ENCODE measurements at regions not wholly inside any gene's neighbourhood (a gene's known extent, or its start where the extent isn't known, plus 50 kb on each side); places are given as distances from the start of the nearest gene placed in this dataset.

- no peak for ATAC-seq (ENCODE audit: insufficient read depth, low FRiP score)
- Histone ChIP-seq H3K4me1 (ENCODE audit: control insufficient read depth in 5 of 5, insufficient read depth in 5 of 5, low read length in 5 of 5) (peaks cover 0 to 2% (median 0%) of the 10 kb centered on the region in 5 donors), H3K27me3 (ENCODE audit: control insufficient read depth in 3 of 3, insufficient read depth in 3 of 3, low read length in 2 of 3) (no peaks in the 10 kb centered on the region), H3K4me3 (no peak overlapping the region), H3K27ac (ENCODE audit: low read depth in 1 of 2, low read length in 1 of 2) (no peak overlapping the region), H3K36me3 (ENCODE audit: control insufficient read depth in 4 of 4, insufficient read depth in 4 of 4, low read length in 4 of 4) (no peaks in the 10 kb centered on the region), H3K9me3 (ENCODE audit: control insufficient read depth in 4 of 4, insufficient read depth in 3 of 4, low read length in 3 of 4) (no peaks in the 10 kb centered on the region), H3K9ac (ENCODE audit: insufficient read depth in 1 of 2, low read length in 2 of 2) (no peak overlapping the region)
- TF ChIP-seq, protein P1, sequence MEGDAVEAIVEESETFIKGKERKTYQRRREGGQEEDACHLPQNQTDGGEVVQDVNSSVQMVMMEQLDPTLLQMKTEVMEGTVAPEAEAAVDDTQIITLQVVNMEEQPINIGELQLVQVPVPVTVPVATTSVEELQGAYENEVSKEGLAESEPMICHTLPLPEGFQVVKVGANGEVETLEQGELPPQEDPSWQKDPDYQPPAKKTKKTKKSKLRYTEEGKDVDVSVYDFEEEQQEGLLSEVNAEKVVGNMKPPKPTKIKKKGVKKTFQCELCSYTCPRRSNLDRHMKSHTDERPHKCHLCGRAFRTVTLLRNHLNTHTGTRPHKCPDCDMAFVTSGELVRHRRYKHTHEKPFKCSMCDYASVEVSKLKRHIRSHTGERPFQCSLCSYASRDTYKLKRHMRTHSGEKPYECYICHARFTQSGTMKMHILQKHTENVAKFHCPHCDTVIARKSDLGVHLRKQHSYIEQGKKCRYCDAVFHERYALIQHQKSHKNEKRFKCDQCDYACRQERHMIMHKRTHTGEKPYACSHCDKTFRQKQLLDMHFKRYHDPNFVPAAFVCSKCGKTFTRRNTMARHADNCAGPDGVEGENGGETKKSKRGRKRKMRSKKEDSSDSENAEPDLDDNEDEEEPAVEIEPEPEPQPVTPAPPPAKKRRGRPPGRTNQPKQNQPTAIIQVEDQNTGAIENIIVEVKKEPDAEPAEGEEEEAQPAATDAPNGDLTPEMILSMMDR (IDR thresholded peaks at IDR 0.05; ENCODE audit: control extremely low read depth, extremely low read depth): no peak
- DNase-seq: no peak
- WGBS, 2 donors: 88 to 94% methylated on average over 2 of the region's 2 CpGs
Observed at GRCh38 chr3:153631664-153632063, 469.6 kb downstream of the RAP2B start.

DNA sequence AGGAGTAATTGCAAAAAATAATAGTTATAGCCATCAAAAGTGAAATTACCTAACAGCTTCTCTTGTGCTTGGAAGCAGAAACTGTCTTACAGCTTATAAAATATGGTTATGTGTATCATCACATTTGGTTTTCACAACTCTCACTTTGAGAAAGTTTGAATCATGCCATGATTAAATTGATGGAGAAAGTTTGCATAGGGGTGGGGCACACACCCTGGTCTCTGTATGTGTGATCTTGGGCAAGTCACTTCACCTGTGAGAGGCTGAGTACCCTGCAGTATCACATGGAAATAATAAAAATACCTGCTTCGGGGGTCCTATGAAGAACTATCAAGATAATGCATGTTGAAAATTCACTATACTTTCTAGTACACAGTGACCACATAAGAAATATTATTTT lies 471.4 kb downstream of the RAP2B start:
- Histone ChIP-seq H3K36me3 (ENCODE audit: control insufficient read depth in 4 of 4, insufficient read depth in 4 of 4, low read length in 4 of 4) (no peaks in the 10 kb centered on the region), H3K4me3 (no peak overlapping the region), H3K4me1 (ENCODE audit: control insufficient read depth in 5 of 5, insufficient read depth in 5 of 5, low read length in 5 of 5) (peaks cover 0 to 2% (median 0%) of the 10 kb centered on the region in 5 donors), H3K27ac (ENCODE audit: low read depth in 1 of 2, low read length in 1 of 2) (no peak overlapping the region), H3K9me3 (ENCODE audit: control insufficient read depth in 4 of 4, insufficient read depth in 3 of 4, low read length in 3 of 4) (no peaks in the 10 kb centered on the region), H3K9ac (ENCODE audit: insufficient read depth in 1 of 2, low read length in 2 of 2) (no peak overlapping the region), H3K27me3 (ENCODE audit: control insufficient read depth in 3 of 3, insufficient read depth in 3 of 3, low read length in 2 of 3) (no peaks in the 10 kb centered on the region)
- TF ChIP-seq, protein P1 (IDR thresholded peaks at IDR 0.05; ENCODE audit: control extremely low read depth, extremely low read depth): no peak
- DNase-seq (no peak), ATAC-seq (ENCODE audit: insufficient read depth, low FRiP score) (no peak)
- 88 to 95% methylated on average over 1 of the region's 1 CpG for WGBS, 2 donors

DNA sequence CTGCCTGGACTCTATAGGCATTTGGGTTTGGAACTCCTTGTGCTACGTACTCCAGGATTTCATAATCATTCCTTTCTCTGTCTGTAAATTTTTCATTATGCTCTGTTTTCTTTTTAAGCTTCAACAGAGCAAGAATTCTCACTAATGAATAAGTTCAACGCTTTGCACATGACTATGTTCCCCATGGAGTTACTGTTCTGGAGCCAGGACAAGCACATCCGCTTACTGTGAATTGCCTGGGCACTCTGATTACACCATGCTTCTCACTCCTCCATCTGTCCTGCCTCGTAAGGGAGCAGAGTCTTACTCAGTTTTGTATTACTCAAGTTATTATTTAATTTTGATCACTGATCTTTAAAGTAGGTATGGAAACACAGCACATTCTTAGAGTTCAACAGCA lies 472.7 kb downstream of the RAP2B start:
- TF ChIP-seq, protein P1 (IDR thresholded peaks at IDR 0.05; ENCODE audit: control extremely low read depth, extremely low read depth): no peak
- Histone ChIP-seq H3K4me3 (no peak overlapping the region), H3K9ac (ENCODE audit: insufficient read depth in 1 of 2, low read length in 2 of 2) (no peak overlapping the region), H3K9me3 (ENCODE audit: control insufficient read depth in 4 of 4, insufficient read depth in 3 of 4, low read length in 3 of 4) (no peaks in the 10 kb centered on the region), H3K27me3 (ENCODE audit: control insufficient read depth in 3 of 3, insufficient read depth in 3 of 3, low read length in 2 of 3) (no peaks in the 10 kb centered on the region), H3K36me3 (ENCODE audit: control insufficient read depth in 4 of 4, insufficient read depth in 4 of 4, low read length in 4 of 4) (no peaks in the 10 kb centered on the region), H3K27ac (ENCODE audit: low read depth in 1 of 2, low read length in 1 of 2) (no peak overlapping the region), H3K4me1 (ENCODE audit: control insufficient read depth in 5 of 5, insufficient read depth in 5 of 5, low read length in 5 of 5) (peaks cover 0 to 2% (median 0%) of the 10 kb centered on the region in 5 donors)
- no peak for ATAC-seq (ENCODE audit: insufficient read depth, low FRiP score)
- DNase-seq: no peak
- 71 to 86% methylated on average over 4 of the region's 4 CpGs for WGBS, 2 donors

DNA sequence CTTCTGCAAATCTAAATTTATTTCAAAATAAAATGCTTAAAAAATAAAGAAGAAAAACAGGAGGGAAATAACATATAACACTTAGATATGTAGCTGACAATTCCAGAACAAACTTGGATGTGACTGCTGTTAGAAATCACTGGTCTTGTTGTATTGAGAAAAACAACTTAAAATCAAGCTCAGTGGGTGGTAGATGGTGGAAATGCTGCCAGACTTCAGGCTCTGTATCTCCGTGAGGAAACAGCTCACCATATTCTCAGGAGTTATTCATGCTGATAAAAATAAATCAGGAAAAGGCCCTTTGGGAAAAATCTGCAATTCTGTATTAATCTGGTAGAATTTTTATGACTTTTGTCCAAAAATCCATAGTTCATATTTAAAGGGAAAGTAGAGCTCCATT lies 477.6 kb downstream of the RAP2B start:
- Histone ChIP-seq H3K9ac (ENCODE audit: insufficient read depth in 1 of 2, low read length in 2 of 2) (no peak overlapping the region), H3K4me1 (ENCODE audit: control insufficient read depth in 5 of 5, insufficient read depth in 5 of 5, low read length in 5 of 5) (peaks cover 0 to 9% (median 4%) of the 10 kb centered on the region in 5 donors), H3K27me3 (ENCODE audit: control insufficient read depth in 3 of 3, insufficient read depth in 3 of 3, low read length in 2 of 3) (no peaks in the 10 kb centered on the region), H3K9me3 (ENCODE audit: control insufficient read depth in 4 of 4, insufficient read depth in 3 of 4, low read length in 3 of 4) (peaks cover 0 to 2% (median 0%) of the 10 kb centered on the region in 4 donors), H3K4me3 (no peak overlapping the region), H3K27ac (ENCODE audit: low read depth in 1 of 2, low read length in 1 of 2) (no peak overlapping the region), H3K36me3 (ENCODE audit: control insufficient read depth in 4 of 4, insufficient read depth in 4 of 4, low read length in 4 of 4) (no peaks in the 10 kb centered on the region)
- peak; percentile 72 to 98 (median 94) for DNase-seq
- ATAC-seq (ENCODE audit: insufficient read depth, low FRiP score): no peak
- 70 to 91% methylated on average over 1 of the region's 1 CpG for WGBS, 2 donors
- TF ChIP-seq, protein P1 (IDR thresholded peaks at IDR 0.05; ENCODE audit: control extremely low read depth, extremely low read depth): no peak

Measured in lung (tissue), 11 donors.